22Rv1 (cell line): ENCODE measurements at regions not wholly inside any gene's neighbourhood (a gene's known extent, or its start where the extent isn't known, plus 50 kb on each side); places are given as distances from the start of the nearest gene placed in this dataset.

Experiments used
- ZFX ChIP-seq: fragments of 450-650 bp; IDR thresholded peaks from 2 replicates; pipeline ENCODE4 v1.6.1; 2017; ENCODE audit warnings: antibody characterized with exemption, borderline replicate concordance
- TF ChIP-seq, protein P1 (sequence below): fragments of 450-650 bp; IDR thresholded peaks from 2 replicates; pipeline ENCODE4 v1.5.1; 2017; ENCODE audit warnings: mild to moderate bottlenecking

DNA sequence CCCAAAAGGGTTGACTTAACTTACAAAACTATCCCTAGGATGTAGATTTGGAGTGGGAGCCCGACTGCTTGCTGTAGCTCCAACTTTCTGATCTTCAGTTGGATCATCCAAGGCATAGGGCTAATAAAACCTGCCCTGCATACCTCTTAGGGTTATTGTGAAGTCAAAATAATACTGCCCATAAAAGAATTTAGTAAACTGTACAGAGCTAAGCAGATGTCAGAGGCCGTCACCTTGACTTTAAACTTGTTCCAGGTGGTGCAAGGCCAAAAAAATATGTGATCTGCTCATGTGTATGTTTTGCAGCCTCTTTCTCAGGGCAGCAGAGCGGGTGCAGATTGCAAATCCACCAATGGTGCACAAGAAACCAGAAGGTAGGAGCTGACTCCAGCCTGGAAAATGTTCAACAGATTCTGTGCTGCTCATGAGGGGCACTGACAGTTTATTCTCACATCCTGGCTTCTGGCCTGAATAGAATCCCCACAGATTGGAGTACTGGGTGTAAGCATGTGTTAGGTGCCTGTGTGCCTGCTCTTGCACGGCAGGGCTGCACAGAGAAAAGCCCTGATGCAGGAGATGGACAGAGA lies 180.7 kb downstream of the MAP2K4 start:
- TF ChIP-seq, protein P1, sequence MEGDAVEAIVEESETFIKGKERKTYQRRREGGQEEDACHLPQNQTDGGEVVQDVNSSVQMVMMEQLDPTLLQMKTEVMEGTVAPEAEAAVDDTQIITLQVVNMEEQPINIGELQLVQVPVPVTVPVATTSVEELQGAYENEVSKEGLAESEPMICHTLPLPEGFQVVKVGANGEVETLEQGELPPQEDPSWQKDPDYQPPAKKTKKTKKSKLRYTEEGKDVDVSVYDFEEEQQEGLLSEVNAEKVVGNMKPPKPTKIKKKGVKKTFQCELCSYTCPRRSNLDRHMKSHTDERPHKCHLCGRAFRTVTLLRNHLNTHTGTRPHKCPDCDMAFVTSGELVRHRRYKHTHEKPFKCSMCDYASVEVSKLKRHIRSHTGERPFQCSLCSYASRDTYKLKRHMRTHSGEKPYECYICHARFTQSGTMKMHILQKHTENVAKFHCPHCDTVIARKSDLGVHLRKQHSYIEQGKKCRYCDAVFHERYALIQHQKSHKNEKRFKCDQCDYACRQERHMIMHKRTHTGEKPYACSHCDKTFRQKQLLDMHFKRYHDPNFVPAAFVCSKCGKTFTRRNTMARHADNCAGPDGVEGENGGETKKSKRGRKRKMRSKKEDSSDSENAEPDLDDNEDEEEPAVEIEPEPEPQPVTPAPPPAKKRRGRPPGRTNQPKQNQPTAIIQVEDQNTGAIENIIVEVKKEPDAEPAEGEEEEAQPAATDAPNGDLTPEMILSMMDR, result no peak
- no peak for TF ChIP-seq ZFX
